ENCODE measurements at regions not wholly inside any gene's neighbourhood (a gene's known extent, or its start where the extent isn't known, plus 50 kb on each side); places are given as distances from the start of the nearest gene placed in this dataset.

DNA sequence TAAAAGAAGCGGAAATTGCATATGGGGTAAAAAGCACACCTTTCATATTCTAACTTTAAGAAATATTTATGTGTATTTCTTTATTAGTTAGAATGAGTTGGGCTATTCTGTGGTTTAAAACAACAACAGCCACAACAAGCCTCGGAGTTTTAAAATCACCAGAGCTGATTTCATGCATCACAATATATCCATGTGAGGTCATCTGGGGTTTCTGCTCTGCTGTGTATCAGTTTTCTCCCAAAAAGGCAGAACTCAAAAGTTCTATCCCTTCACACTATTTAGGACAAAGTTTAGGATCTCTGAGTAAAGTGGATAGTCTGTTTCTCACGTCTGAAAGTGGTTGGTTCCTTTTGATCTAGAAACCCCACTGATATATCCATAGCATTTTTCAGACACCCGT is 601.5 kb upstream of the GCFC2 start:
- no peak for DNase-seq

DNA sequence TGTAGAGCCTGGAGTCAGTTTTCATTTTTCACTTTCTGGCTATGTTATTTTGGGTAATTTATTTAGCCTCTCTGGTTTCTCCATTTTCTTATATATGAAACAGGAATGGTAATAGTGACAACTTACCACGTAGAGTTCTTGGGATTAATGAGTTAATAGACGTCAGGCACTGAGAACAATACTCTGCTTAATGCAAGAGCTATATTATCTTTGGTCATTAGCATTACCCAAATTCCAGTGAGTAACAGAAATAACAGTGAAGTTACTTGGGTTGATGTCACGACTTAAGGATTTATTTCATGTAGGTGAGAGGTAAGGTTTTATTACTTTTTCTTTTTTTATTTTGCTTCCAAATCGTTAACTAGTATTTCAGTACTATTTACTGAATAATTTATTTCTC is 601.0 kb upstream of the GCFC2 start:
- no peak for DNase-seq

DNA sequence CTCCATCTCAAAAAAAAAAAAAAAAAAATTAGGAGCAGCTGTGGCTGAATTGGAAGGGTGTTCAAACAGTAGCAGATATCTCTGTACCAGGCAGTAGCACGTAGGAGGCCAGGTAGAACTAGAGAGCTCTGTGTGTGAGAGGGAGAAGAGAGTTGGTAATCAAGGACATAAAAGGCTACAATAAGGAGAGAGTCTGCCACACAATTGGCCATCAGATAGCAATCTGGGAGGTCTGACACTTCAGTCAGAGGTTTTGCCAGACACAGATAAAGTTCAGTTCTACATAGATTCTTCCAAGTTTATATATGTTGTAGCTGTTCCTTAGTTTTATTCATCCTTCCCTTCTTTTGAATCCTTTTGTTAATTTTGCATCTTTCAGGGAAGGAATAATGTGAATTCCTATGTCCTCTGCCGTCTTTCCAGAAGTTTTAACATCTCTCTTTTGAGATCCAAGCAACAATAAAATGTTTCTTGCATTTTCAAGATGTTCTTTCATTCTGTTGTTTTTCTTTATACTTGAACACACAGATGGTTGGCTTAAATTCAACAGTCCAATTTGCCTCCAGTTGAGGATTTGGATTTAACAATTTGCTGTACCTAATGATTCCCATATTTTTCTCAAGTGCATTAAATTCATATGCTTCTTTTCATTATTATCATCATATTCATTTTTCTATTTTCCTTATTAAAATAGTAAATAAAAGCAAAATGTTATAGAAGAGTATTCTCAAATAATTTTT is 600.3 kb upstream of the GCFC2 start:
- no peak for DNase-seq

DNA sequence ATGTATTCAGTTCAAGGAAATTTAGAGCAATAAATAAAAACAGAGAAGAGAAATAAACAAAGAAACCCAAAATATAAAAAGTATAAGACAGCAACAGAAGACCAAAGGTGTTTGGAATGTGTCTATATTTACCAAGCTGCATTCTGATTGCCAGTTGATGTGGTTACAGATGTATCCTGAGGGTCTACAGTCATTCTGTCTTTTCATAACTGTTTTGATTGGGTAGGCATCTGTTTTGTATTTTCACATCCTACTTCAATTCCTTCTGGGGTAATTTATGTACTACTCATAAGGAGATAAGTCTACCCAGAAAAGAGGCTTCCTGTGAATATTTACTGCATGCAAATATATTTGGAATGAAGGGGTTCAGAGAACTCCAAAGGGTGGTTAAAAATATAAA is 596.8 kb upstream of the GCFC2 start:
- no peak for DNase-seq

DNA sequence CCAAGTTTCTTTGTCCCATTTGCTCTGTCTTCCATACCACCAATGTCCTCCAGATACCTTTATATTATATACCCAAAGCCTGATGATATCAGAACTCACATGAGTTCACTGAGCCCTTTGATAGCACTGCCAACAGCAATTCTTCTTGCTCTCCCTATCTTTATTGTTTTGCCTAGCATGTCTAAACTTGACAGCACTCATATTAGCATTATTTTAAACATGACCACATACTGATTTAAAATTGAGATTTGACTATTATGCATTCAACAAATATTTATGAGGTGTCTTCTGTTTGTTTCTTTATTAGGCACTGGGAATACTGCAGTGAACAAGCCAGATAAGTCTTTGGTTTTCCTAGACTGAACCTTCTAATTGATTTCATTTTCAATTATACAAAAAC is 587.3 kb upstream of the GCFC2 start:
- no peak for DNase-seq

DNA sequence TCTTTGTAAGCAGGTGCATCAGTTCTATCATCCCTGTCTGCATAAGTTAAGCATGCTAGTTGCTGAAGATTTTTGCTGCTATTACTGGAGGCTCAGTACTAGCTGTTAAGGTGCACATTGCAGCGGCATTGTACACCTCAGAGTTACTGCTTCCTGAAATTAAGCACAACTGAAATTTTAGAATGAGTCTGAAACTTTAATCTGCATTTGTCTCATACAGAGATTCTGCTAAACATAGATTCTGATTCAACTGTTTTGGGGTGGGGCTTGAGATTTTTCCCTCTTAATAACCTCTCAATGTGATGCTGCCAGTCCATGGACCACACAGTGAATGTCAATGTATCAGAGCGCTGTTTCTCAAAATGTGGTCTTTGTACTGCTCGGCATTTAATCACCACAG is 585.7 kb upstream of the GCFC2 start:
- no peak for DNase-seq

DNA sequence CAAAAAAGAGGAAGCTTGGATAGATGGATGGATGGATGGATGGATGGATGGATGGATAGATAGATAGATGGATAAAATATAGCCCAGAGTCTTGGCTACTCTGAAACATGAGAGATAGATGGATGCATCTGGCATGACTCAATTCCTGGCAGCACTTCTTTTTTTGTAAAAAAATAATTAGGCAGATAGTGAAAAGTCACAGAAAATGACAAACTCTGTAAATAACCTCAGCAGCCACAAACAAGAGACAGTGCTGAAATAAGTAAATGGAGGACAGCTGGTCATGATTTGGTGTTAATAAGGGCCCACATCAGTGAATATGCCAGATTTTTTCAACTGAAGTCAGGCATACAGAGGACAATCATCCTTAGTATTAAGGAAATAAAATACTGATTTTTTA is 585.0 kb upstream of the GCFC2 start:
- DNase-seq, result no peak

DNA sequence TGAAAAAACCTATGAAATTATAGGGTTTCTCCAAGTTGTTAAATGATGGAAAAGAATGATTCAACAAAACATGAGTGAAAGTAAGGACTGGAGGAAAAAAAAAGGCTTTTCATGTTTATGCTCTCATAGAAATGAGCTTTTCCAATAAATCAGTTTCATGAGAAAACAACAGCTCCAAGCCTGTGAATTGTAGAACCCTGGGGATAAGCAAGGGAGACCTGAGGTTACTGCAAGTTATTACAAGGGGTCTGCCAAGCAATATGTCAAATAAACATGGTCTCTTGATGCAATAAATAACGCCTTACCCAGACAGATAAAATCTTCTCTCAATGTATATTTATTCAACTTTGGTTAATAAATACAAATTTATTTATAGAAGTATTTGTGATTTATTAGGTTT is 577.9 kb upstream of the GCFC2 start:
- DNase-seq, result no peak

DNA sequence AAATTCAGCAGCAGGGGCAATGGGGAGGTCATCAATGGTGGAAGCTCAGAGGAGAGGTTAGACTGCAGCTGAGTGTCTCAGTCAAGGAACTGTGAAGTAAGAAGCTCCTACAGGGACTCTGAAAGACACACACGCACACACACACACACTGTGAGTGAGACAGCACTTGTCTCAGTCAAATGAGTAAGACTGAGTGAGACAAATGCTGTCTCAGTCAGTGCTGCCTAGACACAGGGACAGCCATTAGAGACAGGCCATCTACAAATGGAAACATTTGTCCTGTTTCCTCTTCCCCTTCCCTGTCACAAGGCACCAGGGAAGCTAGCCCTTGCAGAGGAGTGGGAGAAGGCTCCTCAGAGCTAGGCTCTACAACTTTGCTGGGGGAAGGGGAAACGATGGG is 577.4 kb upstream of the GCFC2 start:
- DNase-seq, result no peak

DNA sequence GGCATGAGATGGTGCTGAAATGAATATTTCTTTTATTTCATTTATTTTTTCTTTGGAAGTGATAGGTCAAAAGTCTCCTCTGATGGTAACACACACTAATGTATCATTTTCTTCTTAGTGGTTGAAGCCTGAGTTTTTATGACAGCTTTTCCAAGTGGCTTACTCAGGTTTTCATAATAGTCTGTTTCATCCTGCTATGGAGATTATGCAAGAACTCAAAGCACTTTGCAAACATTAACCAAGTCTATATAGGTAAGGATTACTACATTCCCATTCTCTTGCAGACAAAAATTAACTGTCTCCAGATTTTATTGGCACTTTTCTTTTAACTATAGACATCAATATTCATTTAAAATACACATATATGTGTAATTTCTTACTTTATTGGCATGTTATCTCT is 572.6 kb upstream of the GCFC2 start:
- DNase-seq, result no peak

DNA sequence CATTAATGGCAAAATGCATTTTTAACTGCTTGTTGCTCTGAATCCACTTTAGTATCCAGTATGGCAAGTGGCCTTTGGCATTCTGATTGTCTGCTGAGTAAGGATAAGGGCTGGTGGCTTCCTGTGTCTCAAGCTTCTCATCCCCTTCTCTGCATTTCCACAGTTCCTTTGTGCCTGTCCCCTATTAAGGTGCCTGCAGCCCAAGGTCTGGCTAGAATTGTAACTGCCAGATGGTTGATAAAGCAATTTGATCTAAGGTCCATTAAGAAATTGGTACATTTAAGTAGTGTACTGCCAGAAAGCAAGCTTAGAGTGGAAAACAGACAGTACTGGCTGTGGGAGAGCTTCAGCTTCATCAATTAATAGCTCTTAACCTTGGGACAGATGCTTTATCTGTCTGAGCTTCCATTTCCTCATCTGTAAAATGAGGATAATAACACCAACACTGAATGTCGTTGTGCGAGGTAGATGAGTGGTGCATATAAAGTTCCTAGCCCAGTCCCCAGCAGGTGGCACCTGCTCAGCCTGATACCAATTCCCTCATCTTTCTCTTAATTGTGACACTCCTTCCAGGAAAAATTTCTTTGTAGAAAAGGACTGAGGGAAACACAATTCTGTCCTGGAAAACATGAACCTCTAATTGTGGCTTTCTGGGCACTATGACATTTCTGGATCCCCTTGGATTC is 570.6 kb upstream of the GCFC2 start:
- DNase-seq, result no peak

DNA sequence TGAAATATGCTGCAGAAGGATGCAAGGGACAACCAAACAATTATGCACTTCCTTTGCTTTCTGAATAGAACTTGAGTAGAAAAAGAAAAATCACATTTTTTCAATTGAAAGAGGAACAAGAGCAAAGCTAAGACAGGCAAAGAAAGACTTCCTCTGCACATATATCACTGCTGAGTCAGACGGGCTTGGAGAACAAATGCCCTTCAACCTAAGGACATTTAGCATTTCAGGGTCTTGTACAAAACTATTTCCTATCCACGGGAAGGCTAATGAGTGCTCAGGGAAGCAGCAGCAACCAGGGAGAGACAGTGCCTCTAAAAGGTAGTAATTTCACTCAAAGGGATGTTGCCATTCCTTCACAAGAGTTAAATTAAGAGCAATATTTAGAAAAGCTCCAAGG is 570.0 kb upstream of the GCFC2 start:
- no peak for DNase-seq

DNA sequence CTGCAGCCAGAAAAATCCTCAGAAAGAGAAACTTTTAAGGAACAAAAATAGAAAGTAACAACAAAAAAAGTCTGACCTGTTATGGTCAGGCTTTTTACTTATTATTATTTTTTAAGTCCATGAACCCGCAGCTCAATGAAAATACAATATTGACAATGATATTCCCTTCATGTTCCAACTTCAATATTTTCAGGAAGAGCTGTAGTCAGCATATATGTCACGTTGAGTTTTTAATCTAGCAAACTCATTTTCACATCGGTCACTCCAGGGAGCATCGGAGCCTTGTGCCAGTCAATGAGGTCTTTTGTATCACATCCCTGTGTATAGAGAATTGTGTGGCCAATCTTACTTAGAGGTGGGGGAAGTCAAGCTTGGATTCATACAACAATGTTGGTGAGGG is 568.4 kb upstream of the GCFC2 start:
- DNase-seq, result no peak

DNA sequence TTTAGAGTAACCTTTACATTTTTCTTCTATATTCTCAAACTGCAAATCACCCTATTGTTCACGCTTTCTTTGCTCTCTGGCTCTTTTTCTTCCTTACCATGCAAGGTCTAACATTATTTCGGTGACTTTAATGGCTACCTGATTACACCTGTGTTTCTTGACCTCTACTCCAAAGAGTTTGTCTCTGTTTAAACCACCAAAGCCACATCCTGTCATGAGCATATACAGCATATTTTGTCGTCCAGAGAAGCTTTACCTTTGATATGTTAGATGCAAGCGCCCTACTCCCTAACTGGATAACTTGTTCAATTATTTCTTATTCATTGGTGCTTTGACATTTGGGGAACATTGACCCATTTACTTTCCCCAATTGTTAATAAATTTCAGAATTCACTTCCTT is 565.1 kb upstream of the GCFC2 start:
- DNase-seq, result no peak

DNA sequence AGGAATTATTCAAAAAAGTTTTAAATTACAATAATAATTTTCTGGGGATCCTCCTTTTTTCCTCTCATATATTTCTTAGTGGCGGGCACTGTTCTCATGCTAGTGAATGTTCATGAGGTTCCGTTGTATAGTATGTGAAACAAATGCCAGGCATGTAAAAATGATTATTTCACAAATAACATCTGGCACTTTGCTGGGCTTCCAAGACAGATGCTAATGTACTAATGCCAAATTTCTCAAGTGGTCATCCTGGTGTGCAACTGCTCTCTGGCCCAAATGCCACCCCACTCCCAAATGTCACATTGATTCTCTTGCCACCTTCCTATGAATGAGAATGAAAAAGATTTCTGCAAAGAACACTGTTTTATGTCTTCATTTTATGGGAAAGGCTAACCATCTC is 564.0 kb upstream of the GCFC2 start:
- no peak for DNase-seq

DNA sequence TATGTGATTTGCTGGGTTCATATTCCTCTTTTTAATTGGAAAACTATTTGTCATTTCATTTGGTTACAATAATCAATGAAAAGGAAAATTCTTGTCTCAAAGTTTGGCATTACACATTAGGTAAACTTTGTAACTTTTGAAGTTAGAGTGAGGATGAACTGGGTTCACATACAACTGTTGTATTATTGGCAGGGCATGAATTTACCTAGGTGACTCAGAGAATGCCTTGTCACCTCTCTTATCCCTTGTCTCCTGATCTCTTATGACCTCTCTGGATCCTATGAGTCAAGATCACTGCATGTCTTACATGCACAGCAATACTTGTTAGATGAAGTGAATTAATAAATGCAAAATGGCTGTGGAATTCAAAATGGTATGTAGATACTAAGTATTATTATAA is 563.4 kb upstream of the GCFC2 start:
- DNase-seq, result no peak

DNA sequence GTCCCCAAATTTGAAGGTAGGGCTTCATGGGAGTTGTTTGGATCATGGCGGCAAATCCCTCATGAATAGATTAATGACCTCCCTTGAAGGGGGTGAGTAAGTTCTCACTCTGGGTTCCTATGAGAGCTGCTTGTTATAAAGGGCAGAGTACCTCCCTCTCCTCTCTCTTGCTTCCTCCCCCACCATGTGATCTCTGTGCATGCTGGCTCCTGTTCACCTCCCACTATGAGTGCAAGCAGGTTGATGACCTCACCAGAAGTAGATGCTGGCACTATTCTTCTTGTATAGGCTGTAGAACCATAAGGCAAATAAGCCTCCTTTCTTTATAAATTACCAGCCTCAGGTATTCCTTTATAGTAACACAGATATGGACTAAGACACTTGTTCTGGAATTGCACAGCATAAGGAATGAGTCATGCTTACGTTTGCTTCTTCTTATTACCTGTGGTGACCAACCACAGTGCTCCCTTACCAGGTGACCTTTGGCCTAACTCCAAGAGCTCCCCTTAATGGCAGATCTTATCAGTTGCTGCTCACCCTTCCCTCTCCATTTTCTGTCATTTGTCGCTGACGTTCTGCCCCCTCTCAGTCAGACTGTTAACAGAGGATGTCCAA is 559.5 kb upstream of the GCFC2 start:
- DNase-seq, result no peak

DNA sequence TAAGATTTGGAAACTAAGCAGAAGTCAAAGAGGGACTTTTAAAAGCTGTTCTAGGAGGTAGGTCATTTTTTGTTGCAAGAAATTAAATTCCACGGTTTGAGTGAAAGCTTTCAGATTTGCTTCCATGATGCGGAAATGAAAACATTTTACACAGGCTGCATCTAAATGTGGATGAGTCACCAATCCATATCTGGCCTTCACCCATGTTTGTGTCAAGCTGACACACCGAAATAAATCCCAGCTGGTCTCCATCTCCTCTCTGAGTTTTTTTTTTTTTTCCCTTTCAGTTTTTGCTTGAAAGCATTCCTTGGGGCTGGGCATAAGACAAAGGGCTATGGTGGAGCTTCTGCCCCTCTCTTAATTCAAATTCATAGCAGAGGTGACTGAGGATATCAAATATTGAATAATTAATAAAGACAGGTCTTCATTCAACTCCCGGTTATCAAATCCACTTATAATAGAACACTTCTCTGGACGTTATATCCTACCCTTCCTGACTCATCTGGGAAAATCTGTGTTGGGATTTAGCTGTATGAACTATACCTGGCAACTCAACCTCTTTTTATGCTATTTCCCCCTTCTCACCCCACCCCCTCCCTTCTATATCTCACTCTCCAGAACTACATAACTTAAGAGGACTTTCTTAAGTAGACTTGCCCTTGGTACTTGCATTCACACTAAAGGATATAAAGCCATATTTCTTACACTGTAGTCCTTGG is 558.3 kb upstream of the GCFC2 start:
- DNase-seq, result no peak

DNA sequence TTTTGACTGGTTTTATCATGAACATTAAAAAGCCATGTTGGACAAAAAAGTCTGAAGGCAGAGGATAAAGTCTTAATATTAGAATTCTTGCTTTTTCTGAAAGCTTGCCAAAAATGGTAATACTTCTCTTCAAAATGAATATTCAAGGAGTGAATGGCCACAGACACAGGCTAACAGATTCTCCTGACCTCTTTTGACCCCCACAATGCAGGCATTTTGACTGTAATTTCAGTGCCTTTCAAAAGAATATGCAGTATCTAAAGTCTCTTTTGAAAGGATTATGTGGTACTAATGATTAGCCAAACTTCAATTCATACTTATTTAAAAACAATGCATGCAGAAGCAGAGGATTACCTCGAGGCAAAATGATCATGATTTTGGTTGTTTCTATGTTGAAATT is 557.8 kb upstream of the GCFC2 start:
- no peak for DNase-seq

DNA sequence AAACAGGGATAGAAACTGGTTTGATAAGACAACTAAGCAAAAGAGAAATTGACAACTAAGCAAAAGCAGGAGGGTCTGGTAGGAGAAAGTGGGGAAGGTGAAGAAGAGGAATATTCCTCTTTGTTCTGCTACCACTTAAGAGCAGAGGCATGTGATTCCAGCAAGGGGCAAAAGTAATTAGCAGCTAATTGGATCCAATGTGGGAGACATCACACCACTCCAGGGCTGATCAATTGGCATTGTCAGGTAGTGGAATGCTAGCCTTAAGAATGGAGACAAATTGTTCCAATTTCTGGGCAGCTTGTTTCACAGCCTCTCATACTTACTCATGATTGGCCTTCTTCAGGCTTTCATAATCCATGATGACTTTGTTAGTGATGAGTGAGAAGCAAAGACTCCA is 547.1 kb upstream of the GCFC2 start:
- DNase-seq, result no peak

DNA sequence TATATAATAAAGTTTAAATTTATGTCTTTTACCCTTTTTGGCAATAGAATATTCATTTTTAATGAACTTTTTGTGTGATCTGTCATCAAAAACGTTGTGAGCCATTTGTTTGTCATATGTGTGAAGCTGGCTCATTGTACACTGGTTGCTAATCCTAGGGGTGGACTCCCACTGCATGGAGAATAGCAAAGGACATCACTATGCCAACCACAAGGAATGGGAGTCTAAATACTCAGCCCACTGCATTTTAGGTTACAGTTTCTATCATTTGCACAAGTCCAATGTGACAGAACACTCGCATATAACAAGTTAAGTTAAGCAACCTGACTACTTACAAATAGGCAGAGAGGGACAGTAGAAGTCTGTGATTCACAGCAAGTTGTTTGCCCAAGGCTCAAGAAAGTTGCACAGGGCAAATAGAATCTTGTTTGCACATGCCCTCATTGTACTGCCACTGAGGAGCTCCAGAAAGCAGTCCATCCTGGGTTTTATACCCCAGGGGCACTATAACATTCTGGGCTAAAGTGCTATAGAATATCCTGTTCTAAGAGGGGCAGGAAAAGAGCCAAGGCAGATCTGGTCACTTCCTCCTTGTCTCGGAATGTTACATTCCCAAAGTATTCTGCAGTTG is 545.9 kb upstream of the GCFC2 start:
- no peak for DNase-seq

DNA sequence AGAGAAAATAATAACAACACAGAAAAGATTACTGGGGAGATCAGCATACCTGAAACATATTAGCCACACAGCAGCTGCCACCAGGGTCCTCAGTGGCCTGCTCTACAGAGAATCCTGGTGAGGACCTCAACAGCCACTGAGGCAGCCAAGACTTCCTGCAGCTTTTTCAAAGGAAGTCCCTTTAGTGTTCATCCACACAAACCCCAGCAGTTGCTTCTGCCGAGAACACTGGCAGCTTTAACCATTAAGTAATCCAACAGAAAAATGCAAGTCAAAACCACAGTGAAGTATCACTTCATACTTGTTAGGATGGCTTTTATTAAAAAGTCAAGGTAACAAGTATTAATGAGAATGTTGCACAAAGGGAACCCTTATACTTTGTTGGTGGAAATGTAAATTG is 542.0 kb upstream of the GCFC2 start:
- DNase-seq, result no peak

DNA sequence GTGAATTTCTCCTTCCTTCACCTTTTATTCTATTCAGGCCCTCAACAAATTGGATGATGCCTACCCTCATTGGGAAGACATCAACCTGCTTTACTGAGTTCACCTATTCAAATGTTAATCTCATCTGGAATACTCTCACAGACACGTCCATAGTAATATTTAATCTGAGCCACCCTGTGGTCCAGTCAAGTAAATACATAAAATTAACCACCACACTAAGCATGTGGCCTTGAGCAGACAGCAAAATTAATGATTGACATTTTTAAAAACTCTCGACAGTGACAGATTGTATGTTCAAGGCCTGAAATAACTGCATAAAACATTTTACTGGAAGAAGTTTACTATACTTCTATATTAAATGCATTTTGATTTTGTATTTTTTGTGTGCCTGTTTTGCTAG is 540.6 kb upstream of the GCFC2 start:
- no peak for DNase-seq

DNA sequence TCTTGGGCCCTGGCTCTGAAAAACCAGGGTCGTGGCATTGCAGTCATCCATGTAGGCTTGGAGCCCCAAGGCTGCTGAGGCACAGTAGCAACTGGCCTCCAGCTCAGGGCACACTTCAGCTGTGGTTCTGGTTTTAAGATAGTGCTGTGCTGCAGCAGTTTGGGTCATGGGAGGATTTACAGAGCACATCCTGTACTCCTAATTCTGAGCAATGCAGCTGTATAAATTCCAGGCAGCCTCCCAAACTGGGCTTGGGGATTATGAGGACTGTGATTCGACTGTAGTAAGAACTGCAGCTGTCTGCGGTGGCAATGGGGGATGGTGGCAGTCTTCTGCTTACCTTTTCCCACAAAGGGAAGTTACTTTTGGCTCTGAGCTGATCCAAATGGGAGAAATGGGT is 536.3 kb upstream of the GCFC2 start:
- DNase-seq, result no peak
